ENCODE measurements at regions not wholly inside any gene's neighbourhood (a gene's known extent, or its start where the extent isn't known, plus 50 kb on each side); places are given as distances from the start of the nearest gene placed in this dataset.

DNA sequence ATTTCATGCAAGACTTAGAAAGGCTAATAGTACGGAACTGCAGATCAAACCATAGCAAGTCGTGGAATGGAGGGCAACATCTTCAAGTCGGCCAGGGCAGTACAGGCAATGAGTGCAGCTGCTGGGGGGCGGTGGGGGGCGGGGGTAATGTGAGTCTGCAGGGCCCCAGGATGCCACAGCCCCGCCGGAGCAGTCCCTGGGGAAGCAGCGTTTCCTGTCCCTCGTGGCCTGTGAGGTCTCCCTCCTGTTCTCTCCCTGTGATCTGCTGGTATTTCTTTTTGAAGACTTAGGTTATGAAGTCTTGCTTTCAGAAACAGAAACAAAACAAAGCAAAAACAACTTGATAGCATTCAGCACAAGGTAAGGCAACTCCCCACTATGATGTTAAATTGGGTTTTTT, 351.9 kb downstream of the FOXA2 start:
- TF ChIP-seq SIRT6 (IDR thresholded peaks at IDR 0.05; ENCODE audit: low read length) = no peak
- TF ChIP-seq EZH2 (IDR thresholded peaks at IDR 0.05; ENCODE audit: low read depth, low read length, severe bottlenecking) = no peak
- TF ChIP-seq, protein P1, sequence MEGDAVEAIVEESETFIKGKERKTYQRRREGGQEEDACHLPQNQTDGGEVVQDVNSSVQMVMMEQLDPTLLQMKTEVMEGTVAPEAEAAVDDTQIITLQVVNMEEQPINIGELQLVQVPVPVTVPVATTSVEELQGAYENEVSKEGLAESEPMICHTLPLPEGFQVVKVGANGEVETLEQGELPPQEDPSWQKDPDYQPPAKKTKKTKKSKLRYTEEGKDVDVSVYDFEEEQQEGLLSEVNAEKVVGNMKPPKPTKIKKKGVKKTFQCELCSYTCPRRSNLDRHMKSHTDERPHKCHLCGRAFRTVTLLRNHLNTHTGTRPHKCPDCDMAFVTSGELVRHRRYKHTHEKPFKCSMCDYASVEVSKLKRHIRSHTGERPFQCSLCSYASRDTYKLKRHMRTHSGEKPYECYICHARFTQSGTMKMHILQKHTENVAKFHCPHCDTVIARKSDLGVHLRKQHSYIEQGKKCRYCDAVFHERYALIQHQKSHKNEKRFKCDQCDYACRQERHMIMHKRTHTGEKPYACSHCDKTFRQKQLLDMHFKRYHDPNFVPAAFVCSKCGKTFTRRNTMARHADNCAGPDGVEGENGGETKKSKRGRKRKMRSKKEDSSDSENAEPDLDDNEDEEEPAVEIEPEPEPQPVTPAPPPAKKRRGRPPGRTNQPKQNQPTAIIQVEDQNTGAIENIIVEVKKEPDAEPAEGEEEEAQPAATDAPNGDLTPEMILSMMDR (IDR thresholded peaks at IDR 0.05; ENCODE audit: control extremely low read depth in 1 of 3, insufficient read depth in 1 of 3, low read depth in 1 of 3, low read length in 3 of 3) = no peak
- TF ChIP-seq CREB1 (IDR thresholded peaks at IDR 0.05) = no peak
- TF ChIP-seq POLR2A (IDR thresholded peaks at IDR 0.05; ENCODE audit: control extremely low read depth in 1 of 2, low read depth in 2 of 2, low read length in 2 of 2) = no peak
- TF ChIP-seq RBBP5 (IDR thresholded peaks at IDR 0.05; ENCODE audit: borderline replicate concordance, low read depth, low read length) = no peak
- TF ChIP-seq YY1 (IDR thresholded peaks at IDR 0.05; ENCODE audit: low read depth, low read length) = no peak
- no peak for TF ChIP-seq RFX5 (IDR thresholded peaks at IDR 0.05; ENCODE audit: borderline replicate concordance, low read depth, low read length)
- no peak for TF ChIP-seq JUN (IDR thresholded peaks at IDR 0.05; ENCODE audit: low read depth, low read length)
- TF ChIP-seq, protein P2, sequence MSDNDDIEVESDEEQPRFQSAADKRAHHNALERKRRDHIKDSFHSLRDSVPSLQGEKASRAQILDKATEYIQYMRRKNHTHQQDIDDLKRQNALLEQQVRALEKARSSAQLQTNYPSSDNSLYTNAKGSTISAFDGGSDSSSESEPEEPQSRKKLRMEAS (IDR thresholded peaks at IDR 0.05) = no peak
- TF ChIP-seq, protein P3, sequence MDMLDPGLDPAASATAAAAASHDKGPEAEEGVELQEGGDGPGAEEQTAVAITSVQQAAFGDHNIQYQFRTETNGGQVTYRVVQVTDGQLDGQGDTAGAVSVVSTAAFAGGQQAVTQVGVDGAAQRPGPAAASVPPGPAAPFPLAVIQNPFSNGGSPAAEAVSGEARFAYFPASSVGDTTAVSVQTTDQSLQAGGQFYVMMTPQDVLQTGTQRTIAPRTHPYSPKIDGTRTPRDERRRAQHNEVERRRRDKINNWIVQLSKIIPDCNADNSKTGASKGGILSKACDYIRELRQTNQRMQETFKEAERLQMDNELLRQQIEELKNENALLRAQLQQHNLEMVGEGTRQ (IDR thresholded peaks at IDR 0.05; ENCODE audit: low read length) = no peak
- no peak for TF ChIP-seq RAD21 (IDR thresholded peaks at IDR 0.05 in 1 of 2, conservative IDR thresholded peaks at IDR 0.05 in 1 of 2; ENCODE audit: low read depth in 2 of 2, low read length in 2 of 2)
- TF ChIP-seq, protein P4, sequence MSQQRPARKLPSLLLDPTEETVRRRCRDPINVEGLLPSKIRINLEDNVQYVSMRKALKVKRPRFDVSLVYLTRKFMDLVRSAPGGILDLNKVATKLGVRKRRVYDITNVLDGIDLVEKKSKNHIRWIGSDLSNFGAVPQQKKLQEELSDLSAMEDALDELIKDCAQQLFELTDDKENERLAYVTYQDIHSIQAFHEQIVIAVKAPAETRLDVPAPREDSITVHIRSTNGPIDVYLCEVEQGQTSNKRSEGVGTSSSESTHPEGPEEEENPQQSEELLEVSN (IDR thresholded peaks at IDR 0.05) = no peak

Data from H1 (cell line).